K562 (cell line): ENCODE measurements at regions not wholly inside any gene's neighbourhood (a gene's known extent, or its start where the extent isn't known, plus 50 kb on each side); places are given as distances from the start of the nearest gene placed in this dataset.

Source experiments
- ATAC-seq: fragments of 200-7000 bp; cut with Tn5 transposase; 3 replicates; pipeline ENCODE4 v1.9.1; 2020; ENCODE audit warnings: moderate library complexity
- BruUV-seq: library from RNA; stranded (reverse); fragments of 400-500 nt; replicated peaks from 2 replicates; lab custom pipeline; 2021; lab: Mats Ljungman, UMichigan
- CTCF ChIA-PET: fragments of 300-600 bp; formaldehyde crosslinking; extraction: SDS; loops from one replicate; lab custom pipeline; 2021; ENCODE audit warnings: low intra/inter-chr PET ratio; lab: Yijun Ruan, JAX
- POLR2A ChIA-PET: fragments of 300-600, 350-650 bp; sonication (Branson Sonifier 250); formaldehyde crosslinking; extraction: SDS; loops from one replicate; lab custom pipeline; 2021; ENCODE audit warnings: antibody characterized with exemption, inconsistent platforms; lab: Yijun Ruan, JAX
- DNase-seq, 4 experiments: peaks; one replicate each; pipeline versions ENCODE4 v3.0.0 to v3.0.0-alpha.2; 2011 to 2018; ENCODE audit warnings: low spot score in 3 of 4, mixed read lengths in 3 of 4; ENCODE audit errors: extremely low read depth in 1 of 4
- FAIRE-seq: peaks from 2 replicates; lab custom pipeline; 2011; peaks lifted over from hg19 to GRCh38; lab: Jason Lieb, UNC
- H2AFZ ChIP-seq: 2 replicates; pipeline ENCODE4 v1.6.0; 2011; ENCODE audit warnings: low read depth, low read length, control low read depth, inconsistent platforms
- H3K27ac ChIP-seq: fragments of 200-600 bp; 3 replicates; pipeline ENCODE4 v1.8.0; 2011; ENCODE audit warnings: low read depth, mild to moderate bottlenecking, control low read depth, inconsistent platforms, low read length, moderate library complexity, mixed read lengths; ENCODE audit errors: extremely low read depth
- H3K27me3 ChIP-seq, 2 experiments: fragments of 300-600 bp in 1 of 2; 2 replicates in 1 of 2; 3 replicates in 1 of 2; pipeline versions ENCODE4 v1.6.0 to v1.8.0; 2011; ENCODE audit warnings: inconsistent platforms in 2 of 2, low read length in 2 of 2, mild to moderate bottlenecking in 1 of 2, mixed read lengths in 1 of 2, moderate library complexity in 1 of 2; ENCODE audit not compliant: control insufficient read depth in 2 of 2, insufficient read depth in 2 of 2
- H3K36me3 ChIP-seq: fragments of 300-600 bp; 3 replicates; pipeline ENCODE4 v1.8.0; 2011; ENCODE audit warnings: mild to moderate bottlenecking, low read length, inconsistent platforms; ENCODE audit not compliant: control insufficient read depth, insufficient read depth
- H3K4me1 ChIP-seq, 2 experiments: fragments of 200-600 bp in 1 of 2; replicated peaks in 1 of 2; 2 replicates in 1 of 2; 3 replicates in 1 of 2; pipeline versions ENCODE4 v1.5.1 to v1.8.0; 2011; ENCODE audit warnings: inconsistent platforms in 2 of 2, low read length in 2 of 2, mild to moderate bottlenecking in 1 of 2, mixed read lengths in 1 of 2, moderate library complexity in 1 of 2; ENCODE audit not compliant: control insufficient read depth in 2 of 2, insufficient read depth in 2 of 2
- H3K4me2 ChIP-seq: 2 replicates; pipeline ENCODE4 v1.6.1; 2011; ENCODE audit warnings: low read length, control low read depth, inconsistent platforms, mixed read lengths; ENCODE audit not compliant: insufficient read depth
- H3K4me3 ChIP-seq: fragments of 200-600 bp; sonication (generic), shearing (Covaris generic); 2 replicates; pipeline ENCODE4 v1.5.1; 2016; ENCODE audit warnings: control low read depth, inconsistent platforms
- H3K79me2 ChIP-seq: fragments of 200-600 bp; 3 replicates; pipeline ENCODE4 v1.8.0; 2011; ENCODE audit warnings: low read length, inconsistent platforms; ENCODE audit not compliant: control insufficient read depth, insufficient read depth
- H3K9ac ChIP-seq, 2 experiments: 2 replicates each; pipeline versions ENCODE4 v1.6.0 to v1.6.1; 2011; ENCODE audit warnings: low read depth in 2 of 2, low read length in 2 of 2, control low read depth in 1 of 2, inconsistent platforms in 1 of 2, mild to moderate bottlenecking in 1 of 2, mixed read lengths in 1 of 2; ENCODE audit not compliant: insufficient read depth in 1 of 2
- H3K9me1 ChIP-seq: one replicate; pipeline ENCODE4 v1.6.0; 2011; ENCODE audit warnings: inconsistent platforms, mild to moderate bottlenecking, low read length, moderate library complexity; ENCODE audit not compliant: control insufficient read depth, insufficient read depth
- H3K9me3 ChIP-seq: replicated peaks from 2 replicates; pipeline ENCODE4 v1.5.1; 2011; ENCODE audit warnings: low read depth, low read length, inconsistent platforms; ENCODE audit not compliant: control insufficient read depth, insufficient read depth
- H4K20me1 ChIP-seq: replicated peaks from 2 replicates; pipeline ENCODE4 v1.6.1; 2011; ENCODE audit warnings: low read length, inconsistent platforms, mixed read lengths; ENCODE audit not compliant: control insufficient read depth, insufficient read depth
- ARID3A ChIP-seq: IDR thresholded peaks from 2 replicates; pipeline ENCODE4 v1.6.1; 2012; ENCODE audit warnings: low read depth, low read length, improper control_type of control experiment, borderline replicate concordance
- CC2D1A ChIP-seq: fragments of 450-650 bp; IDR thresholded peaks from 2 replicates; pipeline ENCODE4 v1.6.1; 2017; ENCODE audit warnings: mild to moderate bottlenecking
- DMBX1 ChIP-seq: fragments of 250-450 bp; sonication (Bioruptor Pico); IDR thresholded peaks from 2 replicates; pipeline ENCODE4 v1.8.0; 2022; ENCODE audit warnings: inconsistent platforms, mild to moderate bottlenecking, moderate library complexity, borderline replicate concordance
- EWSR1 ChIP-seq: fragments of 450-650 bp; IDR thresholded peaks from 2 replicates; pipeline ENCODE4 v1.6.1; 2018; ENCODE audit warnings: borderline replicate concordance, mild to moderate bottlenecking, low read depth, moderate library complexity; ENCODE audit not compliant: partially characterized antibody
- FOXJ2 ChIP-seq: fragments of 200-800 bp; sonication (Bioruptor generic); IDR thresholded peaks from 2 replicates; pipeline ENCODE4 v1.6.1; 2016; ENCODE audit warnings: missing genetic modification characterization, missing compliant biosample characterization
- KDM1A ChIP-seq, 2 experiments: fragments of 450-650 bp; IDR thresholded peaks; 2 replicates each; pipeline ENCODE4 v1.6.1; 2016; ENCODE audit warnings: mild to moderate bottlenecking in 2 of 2
- KDM5B ChIP-seq: fragments of 200-600 bp; sonication (generic); IDR thresholded peaks from 2 replicates; pipeline ENCODE4 v1.6.1; 2012; ENCODE audit warnings: low read depth, mild to moderate bottlenecking, moderate library complexity, low read length, control low read depth, inconsistent platforms; ENCODE audit not compliant: insufficient replicate concordance
- MAFF ChIP-seq: IDR thresholded peaks from 2 replicates; pipeline ENCODE4 v1.6.1; 2012; ENCODE audit warnings: low read length, improper control_type of control experiment
- NFYB ChIP-seq: IDR thresholded peaks from 2 replicates; pipeline ENCODE4 v1.6.1; 2011; ENCODE audit warnings: mild to moderate bottlenecking, moderate library complexity; ENCODE audit not compliant: insufficient read length; ENCODE audit errors: extremely low read depth
- USF1 ChIP-seq: sonication (generic); formaldehyde crosslinking; IDR thresholded peaks from 2 replicates; pipeline ENCODE4 v1.9.0; 2022; ENCODE audit warnings: mild to moderate bottlenecking, missing genetic modification reagents
- ZEB2 ChIP-seq: fragments of 450-650 bp; IDR thresholded peaks from 2 replicates; pipeline ENCODE4 v1.6.1; 2016
- ZNF655 ChIP-seq: fragments of 250-450 bp; sonication (Bioruptor Pico); IDR thresholded peaks from 2 replicates; pipeline ENCODE4 v1.5.0; 2021
- WGBS: fragments of 100-300 bp; shearing (Covaris generic); methylation state at CpG from one replicate; pipeline ENCODE4 v1.1.6; 2016; ENCODE audit warnings: low coverage, mixed read lengths; ENCODE audit not compliant: insufficient coverage; ENCODE audit errors: missing lambda C conversion rate; 5-methylcytosine and 5-hydroxymethylcytosine counted together
- in situ Hi-C: fragments of 300-500 bp; cut with MboI; formaldehyde crosslinking; loops from 4 replicates; pipeline ENCODE4 v1.15.0; 2018; ENCODE audit warnings: inconsistent platforms, mixed read lengths
- intact Hi-C: fragments of 100-400 bp; cut with micrococcal nuclease; formaldehyde crosslinking; loops from 2 replicates; pipeline ENCODE4 v1.14.2; 2022

GRCh38 chr7:84693483-84693882, 493.4 kb downstream of the SEMA3D start:
- POLR2A ChIA-PET, result no interaction called here
- Histone ChIP-seq H3K4me3 (no peak overlapping the region), H3K9me3 (no peaks in the 10 kb centered on the region), H3K27me3 (no peaks in the 10 kb centered on the region), H3K4me2 (no peak overlapping the region), H3K27ac (no peak overlapping the region), H3K4me1 (no peaks in the 10 kb centered on the region), H3K36me3 (no peaks in the 10 kb centered on the region), H3K9ac (no peak overlapping the region), H4K20me1 (no peaks in the 10 kb centered on the region), H3K79me2 (no peaks in the 10 kb centered on the region), H2AFZ (no peak overlapping the region), H3K9me1 (no peaks in the 10 kb centered on the region)
- intact Hi-C loops (no loop called here), in situ Hi-C loops (no loop called here)
- ATAC-seq (no peak), FAIRE-seq (no peak), DNase-seq (no peak)
- no TSS peak for BruUV-seq
- WGBS, result 88% methylated on average over 1 of the region's 1 CpG
- CTCF ChIA-PET, result no interaction called here
- no peak for TF ChIP-seq MAFF

- no peak for FAIRE-seq
- POLR2A ChIA-PET, result no interaction called here
- Histone ChIP-seq H2AFZ (no peak overlapping the region), H3K4me1 (no peaks in the 10 kb centered on the region), H3K4me2 (no peak overlapping the region), H4K20me1 (no peaks in the 10 kb centered on the region), H3K9me1 (no peaks in the 10 kb centered on the region), H3K4me3 (no peak overlapping the region), H3K79me2 (no peaks in the 10 kb centered on the region), H3K27ac (no peak overlapping the region), H3K9me3 (no peaks in the 10 kb centered on the region), H3K9ac (no peak overlapping the region), H3K27me3 (no peaks in the 10 kb centered on the region), H3K36me3 (no peaks in the 10 kb centered on the region)
- BruUV-seq, result no TSS peak
- no peak for DNase-seq
- TF ChIP-seq ARID3A (no peak), DMBX1 (CRISPR knock-in tag) (no peak), EWSR1 (no peak), ZNF655 (CRISPR knock-in tag) (no peak), NFYB (no peak), ZEB2 (no peak), USF1 (CRISPR knock-in tag) (no peak), KDM5B (no peak), FOXJ2 (no peak), KDM1A (IDR thresholded peaks at IDR 0.05) (no peak), CC2D1A (no peak)
- in situ Hi-C loops, result no loop called here
- CTCF ChIA-PET, result no interaction called here
- intact Hi-C loops, result no loop called here
- no peak for ATAC-seq
Observed at GRCh38 chr7:84688671-84689070, 494.1 kb upstream of the SEMA3A start.
